Spinal cord (tissue), 9 donors: ENCODE measurements at regions not wholly inside any gene's neighbourhood (a gene's known extent, or its start where the extent isn't known, plus 50 kb on each side); places are given as distances from the start of the nearest gene placed in this dataset.

Experiments used
- DNase-seq, 6 donors: peaks; one replicate each; pipeline versions ENCODE4 v3.0.0 to v3.0.0-alpha.2; 2013 to 2015; ENCODE audit warnings: low spot score in 6 of 6, low read depth in 4 of 6
- H3K27ac ChIP-seq: one replicate; pipeline ENCODE4 v1.5.1; 2013; ENCODE audit warnings: low read depth, low read length, control low read depth
- H3K27me3 ChIP-seq: one replicate; pipeline ENCODE4 v1.6.1; 2013; ENCODE audit warnings: low read length; ENCODE audit not compliant: control insufficient read depth, insufficient read depth
- H3K36me3 ChIP-seq: one replicate; pipeline ENCODE4 v1.6.1; 2013; ENCODE audit warnings: low read length; ENCODE audit not compliant: control insufficient read depth, insufficient read depth
- H3K4me1 ChIP-seq: one replicate; pipeline ENCODE4 v1.6.1; 2013; ENCODE audit warnings: low read length; ENCODE audit not compliant: control insufficient read depth, insufficient read depth
- H3K4me3 ChIP-seq: one replicate; pipeline ENCODE4 v1.5.1; 2013; ENCODE audit warnings: low read depth, low read length, control low read depth
- H3K9me3 ChIP-seq: one replicate; pipeline ENCODE4 v1.6.1; 2013; ENCODE audit warnings: low read length; ENCODE audit not compliant: control insufficient read depth, insufficient read depth
- WGBS: methylation state at CpG from one replicate; pipeline ENCODE4 v1.1.5; 2013; ENCODE audit warnings: missing lambda C conversion rate; ENCODE audit not compliant: insufficient coverage; 5-methylcytosine and 5-hydroxymethylcytosine counted together
- donor health status: healthy.

DNA sequence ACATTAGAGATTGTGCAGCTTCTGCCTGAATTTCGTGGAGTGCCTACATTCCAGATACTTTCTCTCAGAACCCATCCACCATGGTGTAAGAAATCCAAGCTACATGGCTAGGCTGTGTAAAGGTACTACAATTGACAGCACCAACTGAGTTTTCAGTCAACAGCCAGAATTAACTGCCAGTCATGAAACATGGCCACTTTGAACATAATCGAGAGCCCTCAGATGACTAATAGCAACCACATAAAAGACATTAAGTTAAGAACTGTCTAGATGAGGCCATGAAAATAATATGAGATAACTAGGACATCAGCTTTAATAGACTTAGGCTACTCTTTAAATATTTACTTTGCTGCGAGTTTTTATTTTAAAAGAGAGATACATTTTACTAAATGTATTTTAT is 1106.8 kb upstream of the LRRTM3 start:
- no CpG with 5 or more reads among the region's 3 CpGs for WGBS
- no peak for DNase-seq

DNA sequence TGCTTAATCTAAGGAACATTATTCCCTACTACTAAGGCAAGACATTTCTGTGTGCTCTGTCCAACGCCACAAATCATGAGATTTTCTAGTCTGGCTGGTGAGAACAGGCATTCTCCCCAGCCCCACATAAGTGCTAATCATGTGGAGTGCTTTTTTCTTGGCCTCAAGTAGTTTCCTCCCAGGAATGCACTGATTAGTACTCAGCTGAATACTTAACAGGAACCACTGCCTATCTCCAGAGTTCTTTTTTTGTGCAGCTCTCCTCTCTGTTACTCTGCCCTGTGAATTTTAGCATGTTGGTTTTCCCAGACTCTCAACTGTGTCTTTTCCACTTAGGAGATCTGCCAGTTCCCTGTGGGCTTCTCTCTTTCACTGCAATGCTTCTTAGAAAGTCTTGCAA is 1098.5 kb upstream of the LRRTM3 start:
- peak in 4 of 6 donors; percentile 7 to 67 (median 18) for DNase-seq
- Histone ChIP-seq H3K4me3 (no peak overlapping the region), H3K27me3 (no peaks in the 10 kb centered on the region), H3K27ac (peak overlapping the region; percentile 10), H3K4me1 (no peaks in the 10 kb centered on the region), H3K36me3 (no peaks in the 10 kb centered on the region), H3K9me3 (no peaks in the 10 kb centered on the region)
- WGBS: 80% methylated on average over 1 of the region's 1 CpG

More for the DNA sequence above, 1106.8 kb upstream of the LRRTM3 start:
- Histone ChIP-seq H3K36me3 (no peaks in the 10 kb centered on the region), H3K4me3 (no peak overlapping the region), H3K27me3 (no peaks in the 10 kb centered on the region), H3K4me1 (no peaks in the 10 kb centered on the region), H3K9me3 (no peaks in the 10 kb centered on the region), H3K27ac (no peak overlapping the region)

DNA sequence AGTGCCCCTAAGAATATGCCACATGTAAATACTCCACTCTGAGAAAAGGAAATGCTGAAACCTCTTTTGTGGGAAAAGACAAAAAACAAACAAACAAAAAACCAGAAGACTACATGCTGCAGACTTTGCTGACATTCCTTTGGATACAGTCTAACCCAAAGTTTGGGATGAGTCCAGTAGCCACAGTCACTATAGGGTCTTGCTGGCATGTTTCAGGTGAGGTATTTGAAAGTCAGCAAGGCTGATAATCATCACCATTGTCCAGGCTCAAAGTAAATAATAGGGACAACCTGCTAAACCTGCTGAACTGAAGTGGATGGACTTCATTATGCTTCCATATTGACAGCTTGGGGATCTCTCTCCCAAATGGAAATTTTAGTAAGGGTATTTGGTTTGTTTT is 1087.0 kb upstream of the LRRTM3 start:
- no peak for DNase-seq
- H3K27me3 ChIP-seq: no peaks in the 10 kb centered on the region
- H3K9me3 ChIP-seq: no peaks in the 10 kb centered on the region
- no peaks in the 10 kb centered on the region for H3K4me1 ChIP-seq
- H3K36me3 ChIP-seq: no peaks in the 10 kb centered on the region
- H3K27ac ChIP-seq: no peak overlapping the region
- H3K4me3 ChIP-seq: no peak overlapping the region

DNA sequence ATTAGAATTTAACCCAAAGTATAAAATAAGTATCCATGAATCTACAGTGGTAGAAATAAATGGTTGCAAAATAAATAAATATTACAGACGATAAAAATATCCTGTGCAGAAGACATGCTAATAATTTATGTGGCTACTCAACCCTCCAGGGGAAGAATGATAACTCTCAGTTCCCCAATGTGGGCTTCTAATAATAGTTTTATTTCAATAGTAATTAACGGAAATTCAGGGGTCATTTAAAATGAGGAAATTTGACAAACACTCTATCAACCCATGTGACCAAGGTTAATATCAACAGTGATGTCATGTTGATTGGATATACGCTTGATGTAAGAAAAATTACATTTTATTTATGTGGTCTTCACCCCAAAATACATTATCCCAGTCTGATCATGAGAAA is 1082.6 kb upstream of the LRRTM3 start:
- Histone ChIP-seq H3K9me3 (no peaks in the 10 kb centered on the region), H3K36me3 (no peaks in the 10 kb centered on the region), H3K27me3 (no peaks in the 10 kb centered on the region), H3K4me1 (no peaks in the 10 kb centered on the region), H3K4me3 (no peak overlapping the region), H3K27ac (no peak overlapping the region)
- WGBS: no CpG with 5 or more reads among the region's 3 CpGs
- DNase-seq: no peak

DNA sequence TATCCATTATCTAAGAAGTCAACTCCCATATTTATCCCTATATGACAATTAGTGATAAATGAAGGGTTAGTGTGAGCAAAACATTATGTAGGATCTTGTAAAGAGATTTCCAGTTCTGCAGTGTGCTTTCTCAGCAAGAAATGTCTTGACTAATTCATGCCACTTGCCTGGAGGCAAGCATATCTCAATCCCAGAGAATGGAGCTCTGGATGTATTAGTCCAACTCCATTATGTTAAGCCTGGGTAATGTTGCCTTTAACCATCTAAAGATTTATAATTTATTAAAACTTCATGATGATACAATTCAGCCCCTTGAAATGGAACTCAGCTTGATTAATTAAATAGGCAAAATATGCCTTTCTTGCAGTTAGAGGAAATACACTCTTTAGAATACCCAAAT is 1079.9 kb upstream of the LRRTM3 start:
- Histone ChIP-seq H3K9me3 (no peaks in the 10 kb centered on the region), H3K4me1 (no peaks in the 10 kb centered on the region), H3K27ac (no peak overlapping the region), H3K27me3 (no peaks in the 10 kb centered on the region), H3K36me3 (no peaks in the 10 kb centered on the region), H3K4me3 (no peak overlapping the region)
- peak in 1 of 6 donors; percentile 57 for DNase-seq

DNA sequence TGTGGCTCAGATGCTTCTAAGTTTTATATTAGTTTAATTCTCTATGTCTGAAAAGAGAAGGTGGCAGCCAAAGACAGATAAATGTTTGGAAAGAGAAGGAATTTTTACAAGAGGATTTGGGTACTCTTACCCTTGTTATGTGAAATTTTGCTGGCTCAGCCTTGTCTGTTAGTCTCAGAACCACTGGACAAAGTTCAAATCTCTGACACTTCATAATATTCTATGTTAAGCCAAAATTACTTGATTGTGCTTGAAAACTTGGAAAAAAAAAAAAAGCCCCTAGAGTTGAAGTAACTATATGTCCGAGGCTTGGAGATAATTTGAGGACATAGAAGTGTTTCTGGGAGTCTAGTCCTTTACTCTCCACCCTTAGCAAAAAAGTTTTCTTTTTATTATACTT is 1079.3 kb upstream of the LRRTM3 start:
- H3K4me3 ChIP-seq: no peak overlapping the region
- no peaks in the 10 kb centered on the region for H3K27me3 ChIP-seq
- no peak for DNase-seq
- no peaks in the 10 kb centered on the region for H3K36me3 ChIP-seq
- no peaks in the 10 kb centered on the region for H3K4me1 ChIP-seq
- no CpG with 5 or more reads among the region's 1 CpG for WGBS
- no peak overlapping the region for H3K27ac ChIP-seq
- H3K9me3 ChIP-seq: no peaks in the 10 kb centered on the region

DNA sequence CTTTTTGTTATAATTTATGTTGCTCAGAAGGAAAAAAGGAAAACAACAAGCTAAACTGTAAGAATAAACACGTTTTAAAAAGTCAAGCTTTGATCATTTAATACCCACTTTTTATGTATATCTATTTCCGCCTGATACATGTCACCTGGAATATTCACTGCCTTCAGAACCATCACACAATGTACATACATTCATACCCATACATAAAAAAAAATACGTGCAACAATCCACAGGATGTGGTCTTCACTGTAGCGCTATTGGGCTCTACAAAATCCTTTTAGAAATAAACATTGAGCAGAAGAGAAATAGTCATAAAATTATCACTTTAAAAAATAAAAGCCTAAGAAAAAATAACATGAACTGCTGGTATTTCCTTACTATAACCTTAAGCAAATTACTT is 1078.9 kb upstream of the LRRTM3 start:
- Histone ChIP-seq H3K27ac (no peak overlapping the region), H3K4me1 (no peaks in the 10 kb centered on the region), H3K36me3 (no peaks in the 10 kb centered on the region), H3K9me3 (no peaks in the 10 kb centered on the region), H3K4me3 (no peak overlapping the region), H3K27me3 (no peaks in the 10 kb centered on the region)
- no peak for DNase-seq
- WGBS: no CpG with 5 or more reads among the region's 4 CpGs

DNA sequence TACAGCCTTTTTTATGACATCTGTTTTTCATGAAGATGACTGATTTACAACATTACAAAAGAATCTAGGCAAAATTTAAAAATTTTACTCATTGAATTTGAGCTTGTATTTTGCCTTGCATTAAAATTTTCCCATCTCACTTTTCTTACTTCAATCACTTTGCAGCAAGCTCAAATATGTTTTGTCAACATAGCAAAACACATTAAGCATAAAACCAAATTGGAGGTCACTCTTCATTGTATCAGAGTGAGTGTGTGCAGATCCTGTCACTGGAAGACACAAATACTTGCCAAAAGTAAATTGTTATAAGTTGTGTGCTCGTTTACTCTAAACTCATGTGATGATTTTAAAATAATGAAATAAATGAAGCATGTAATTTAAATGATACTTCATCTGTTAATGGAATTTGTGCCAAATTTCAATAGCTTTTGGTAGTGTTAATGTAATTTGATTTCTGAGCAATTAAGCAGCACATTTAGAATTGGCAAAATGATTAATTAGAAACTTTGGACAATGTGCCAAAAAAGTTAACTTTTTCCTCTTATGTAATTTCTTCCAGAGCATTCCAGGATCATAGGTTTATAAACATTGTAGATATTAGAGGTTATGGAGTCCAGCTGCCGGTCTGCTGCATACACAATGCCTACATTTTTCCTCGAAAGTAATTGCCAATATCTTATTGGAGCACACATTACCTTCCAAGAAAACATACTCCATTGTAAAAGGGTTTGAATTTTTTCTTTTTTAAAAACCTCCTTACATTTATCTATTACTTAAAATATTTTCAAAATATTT is 1078.2 kb upstream of the LRRTM3 start:
- WGBS: no CpG with 5 or more reads among the region's 3 CpGs
- no peaks in the 10 kb centered on the region for H3K4me1 ChIP-seq
- H3K9me3 ChIP-seq: no peaks in the 10 kb centered on the region
- H3K27ac ChIP-seq: no peak overlapping the region
- no peak overlapping the region for H3K4me3 ChIP-seq
- H3K27me3 ChIP-seq: no peaks in the 10 kb centered on the region
- no peak for DNase-seq
- no peaks in the 10 kb centered on the region for H3K36me3 ChIP-seq

DNA sequence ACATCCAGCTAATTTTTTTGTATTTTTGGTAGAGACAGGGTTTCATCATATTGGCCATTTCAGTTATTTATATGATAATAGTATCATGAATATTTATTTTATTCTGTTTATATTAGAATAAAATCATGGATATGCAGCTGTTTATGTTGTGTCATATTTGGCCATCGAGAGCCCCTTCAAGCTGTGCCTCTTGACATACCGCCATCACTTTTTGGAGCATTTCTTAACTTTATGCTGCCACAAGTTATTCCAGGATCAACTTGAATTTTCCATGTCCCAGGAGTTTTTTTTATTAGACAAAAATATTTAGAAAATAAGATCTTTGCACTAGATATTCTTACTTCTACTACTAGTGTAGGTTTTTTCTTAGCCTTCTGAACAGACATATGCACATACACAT is 1067.0 kb upstream of the LRRTM3 start:
- H3K4me3 ChIP-seq: no peak overlapping the region
- no peaks in the 10 kb centered on the region for H3K4me1 ChIP-seq
- WGBS: no CpG with 5 or more reads among the region's 2 CpGs
- H3K27me3 ChIP-seq: no peaks in the 10 kb centered on the region
- H3K9me3 ChIP-seq: no peaks in the 10 kb centered on the region
- no peak overlapping the region for H3K27ac ChIP-seq
- no peaks in the 10 kb centered on the region for H3K36me3 ChIP-seq
- DNase-seq: no peak

DNA sequence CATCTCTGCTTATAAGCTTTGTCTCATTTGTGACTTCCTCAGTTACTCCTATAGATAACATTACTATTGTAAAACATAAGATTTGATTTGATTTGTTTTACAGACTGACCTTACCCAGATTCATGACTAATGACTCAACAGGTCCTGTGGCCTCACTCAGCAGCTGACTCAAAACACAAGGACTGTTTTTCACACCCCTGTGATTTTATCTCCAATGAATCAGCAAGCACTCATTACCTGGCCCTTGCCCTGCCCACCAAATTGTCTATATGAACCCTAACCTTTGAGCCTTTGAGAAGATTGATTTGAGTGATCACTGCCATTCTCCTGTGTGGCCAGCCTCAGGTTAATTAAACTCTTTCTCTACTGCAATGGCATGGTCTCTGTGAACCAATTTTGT is 1064.6 kb upstream of the LRRTM3 start:
- H3K4me3 ChIP-seq: no peak overlapping the region
- H3K27me3 ChIP-seq: no peaks in the 10 kb centered on the region
- H3K4me1 ChIP-seq: no peaks in the 10 kb centered on the region
- no peak overlapping the region for H3K27ac ChIP-seq
- DNase-seq: no peak
- no peaks in the 10 kb centered on the region for H3K36me3 ChIP-seq
- no peaks in the 10 kb centered on the region for H3K9me3 ChIP-seq
